ENCODE measurements at regions not wholly inside any gene's neighbourhood (a gene's known extent, or its start where the extent isn't known, plus 50 kb on each side); places are given as distances from the start of the nearest gene placed in this dataset.
"Not testable (repeated sequence)": the region's sequence is repeated elsewhere in the genome, so short reads cannot be mapped to it uniquely, and the experiment has no call there.

DNA sequence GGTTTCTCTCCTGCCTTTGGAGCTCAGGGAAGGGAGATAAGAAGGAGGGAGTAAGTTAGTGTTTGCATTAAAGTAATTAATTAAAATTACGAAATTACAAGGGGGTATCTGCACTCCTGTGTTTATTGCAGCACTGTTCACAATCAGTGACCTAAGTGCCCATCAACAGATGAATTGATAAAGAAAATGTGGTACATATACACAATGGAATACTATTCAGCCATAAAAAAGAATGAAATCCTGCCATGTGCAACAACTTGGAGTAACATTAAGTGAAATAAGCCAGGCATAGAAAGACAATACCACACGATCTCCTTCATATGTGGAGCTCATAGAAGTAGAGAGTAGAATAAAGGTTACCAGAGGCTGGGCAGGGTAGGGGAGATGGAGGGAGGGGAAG lies 202.0 kb downstream of the SHQ1 start:
- H3K36me3 ChIP-seq (ENCODE audit: control insufficient read depth, insufficient read depth, low read length), result no peaks in the 10 kb centered on the region
- H3K4me1 ChIP-seq (ENCODE audit: control insufficient read depth, insufficient read depth, low read length), result no peaks in the 10 kb centered on the region
- no peak overlapping the region for H3K27ac ChIP-seq (ENCODE audit: low read length)
- no peaks in the 10 kb centered on the region for H3K27me3 ChIP-seq (ENCODE audit: control insufficient read depth, insufficient read depth, low read length)
- no peaks in the 10 kb centered on the region for H3K9me3 ChIP-seq (ENCODE audit: control insufficient read depth, low read depth, low read length)
- 93% methylated on average over 2 of the region's 2 CpGs for WGBS (ENCODE audit: insufficient coverage, low lambda C conversion rate)
- DNase-seq, result no peak
- H3K4me3 ChIP-seq (ENCODE audit: low read length), result no peak overlapping the region

DNA sequence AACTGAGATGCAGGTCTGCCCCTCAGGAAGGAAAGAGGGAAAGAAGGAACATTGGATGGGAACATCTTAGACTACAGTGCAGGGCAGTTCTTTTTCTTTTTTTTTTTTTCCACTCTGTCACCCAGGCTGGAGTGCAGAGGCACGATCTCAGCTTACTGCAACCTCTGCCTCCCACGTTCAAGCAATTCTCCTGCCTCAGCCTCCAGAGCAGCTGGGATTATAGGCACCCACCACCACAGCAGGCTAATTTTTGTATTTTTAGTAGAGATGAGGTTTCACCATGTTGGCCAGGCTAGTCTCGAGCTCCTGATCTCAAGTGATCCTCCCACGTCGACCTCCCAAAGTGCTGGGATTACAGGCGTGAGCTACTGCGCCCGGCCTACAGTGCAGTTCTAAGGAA lies 204.6 kb downstream of the SHQ1 start:
- H3K4me1 ChIP-seq (ENCODE audit: control insufficient read depth, insufficient read depth, low read length); H3K36me3 ChIP-seq (ENCODE audit: control insufficient read depth, insufficient read depth, low read length); H3K9me3 ChIP-seq (ENCODE audit: control insufficient read depth, low read depth, low read length); DNase-seq; H3K27ac ChIP-seq (ENCODE audit: low read length); H3K4me3 ChIP-seq (ENCODE audit: low read length); H3K27me3 ChIP-seq (ENCODE audit: control insufficient read depth, insufficient read depth, low read length): not testable (repeated sequence)
- no CpG with 5 or more reads among the region's 8 CpGs for WGBS (ENCODE audit: insufficient coverage, low lambda C conversion rate)

DNA sequence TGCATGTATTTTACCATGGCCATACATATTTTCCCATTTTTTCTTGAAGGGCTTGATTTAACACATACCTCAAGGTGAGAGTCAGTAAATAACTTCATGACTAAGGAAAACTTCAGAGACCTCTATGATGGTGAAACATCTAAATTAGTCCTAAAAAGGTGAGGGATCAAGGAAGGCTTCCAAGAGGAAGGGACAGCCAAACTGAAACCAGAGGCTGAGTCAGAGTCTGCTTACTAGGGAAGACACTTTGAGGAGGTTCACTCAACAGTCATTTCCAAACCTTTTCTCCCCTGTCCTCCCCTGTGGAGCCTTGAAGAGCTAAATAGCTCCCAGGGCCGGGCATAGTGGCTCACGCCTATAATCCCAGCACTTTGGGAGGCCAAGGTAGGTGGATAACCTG lies 206.6 kb downstream of the SHQ1 start:
- Histone ChIP-seq H3K4me3 (ENCODE audit: low read length) (no peak overlapping the region), H3K36me3 (ENCODE audit: control insufficient read depth, insufficient read depth, low read length) (no peaks in the 10 kb centered on the region), H3K27ac (ENCODE audit: low read length) (no peak overlapping the region), H3K4me1 (ENCODE audit: control insufficient read depth, insufficient read depth, low read length) (no peaks in the 10 kb centered on the region), H3K9me3 (ENCODE audit: control insufficient read depth, low read depth, low read length) (no peaks in the 10 kb centered on the region), H3K27me3 (ENCODE audit: control insufficient read depth, insufficient read depth, low read length) (no peaks in the 10 kb centered on the region)
- WGBS (ENCODE audit: insufficient coverage, low lambda C conversion rate), result no CpG with 5 or more reads among the region's 2 CpGs
- no peak for DNase-seq

DNA sequence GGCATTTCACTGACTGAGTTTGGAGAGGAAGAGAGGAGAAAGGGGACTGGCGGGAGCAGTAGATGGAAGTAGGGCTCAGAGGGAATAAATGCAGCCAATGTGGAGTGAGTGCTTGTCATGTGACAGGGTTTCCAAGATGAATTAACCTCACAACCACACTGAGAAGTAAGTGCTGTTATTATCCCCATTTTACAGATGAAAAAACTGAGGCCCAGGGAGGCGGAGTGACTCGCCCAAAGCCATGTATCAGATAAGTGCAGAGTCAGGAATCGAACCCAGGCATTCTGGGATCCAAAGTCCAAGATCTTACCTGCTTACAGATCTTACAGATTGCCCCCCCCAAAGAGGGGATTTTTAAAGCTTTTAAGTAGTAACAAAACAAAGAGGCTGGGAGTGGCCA lies 207.2 kb downstream of the SHQ1 start:
- no peaks in the 10 kb centered on the region for H3K9me3 ChIP-seq (ENCODE audit: control insufficient read depth, low read depth, low read length)
- WGBS (ENCODE audit: insufficient coverage, low lambda C conversion rate), result 100% methylated on average over 1 of the region's 4 CpGs
- DNase-seq, result no peak

DNA sequence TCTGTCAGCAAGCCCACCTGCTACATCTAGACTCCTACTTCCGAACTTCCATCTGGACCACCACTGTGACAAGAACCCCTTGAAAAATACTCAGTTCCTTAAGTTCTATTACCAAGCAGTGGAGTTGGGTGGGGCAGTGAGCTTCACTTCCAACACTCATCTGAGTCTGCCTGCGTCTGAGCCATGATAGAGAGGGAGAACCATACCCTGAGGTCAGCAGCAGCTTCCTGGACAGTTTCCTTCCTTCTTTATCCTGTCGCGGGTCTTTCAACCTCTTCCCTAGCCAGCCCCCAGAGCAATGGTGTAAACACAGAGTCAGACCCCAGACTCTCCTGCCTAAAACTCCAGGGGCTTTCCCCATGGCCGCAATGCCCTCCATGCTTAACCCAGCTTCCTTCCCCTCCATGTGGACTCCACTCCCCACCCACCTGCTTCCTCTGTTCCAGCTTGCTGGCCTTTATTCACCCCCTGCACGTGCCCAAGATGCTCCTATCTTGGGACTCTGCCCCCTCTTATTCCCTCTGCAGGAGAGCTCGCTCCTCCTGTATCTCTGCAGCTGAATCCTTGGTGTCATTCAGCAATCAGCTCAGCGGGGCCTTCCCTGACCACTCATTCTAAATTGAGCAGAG lies 211.2 kb downstream of the SHQ1 start:
- Histone ChIP-seq H3K9me3 (ENCODE audit: control insufficient read depth, low read depth, low read length) (no peaks in the 10 kb centered on the region), H3K27me3 (ENCODE audit: control insufficient read depth, insufficient read depth, low read length) (no peaks in the 10 kb centered on the region), H3K4me1 (ENCODE audit: control insufficient read depth, insufficient read depth, low read length) (no peaks in the 10 kb centered on the region), H3K4me3 (ENCODE audit: low read length) (no peak overlapping the region), H3K27ac (ENCODE audit: low read length) (no peak overlapping the region), H3K36me3 (ENCODE audit: control insufficient read depth, insufficient read depth, low read length) (no peaks in the 10 kb centered on the region)
- 100% methylated on average over 1 of the region's 8 CpGs for WGBS (ENCODE audit: insufficient coverage, low lambda C conversion rate)
- DNase-seq, result peak in 1 of 2 donors; percentile 51

More for the DNA sequence above, 207.2 kb downstream of the SHQ1 start:
- Histone ChIP-seq H3K4me3 (ENCODE audit: low read length) (no peak overlapping the region), H3K27me3 (ENCODE audit: control insufficient read depth, insufficient read depth, low read length) (no peaks in the 10 kb centered on the region), H3K4me1 (ENCODE audit: control insufficient read depth, insufficient read depth, low read length) (no peaks in the 10 kb centered on the region), H3K36me3 (ENCODE audit: control insufficient read depth, insufficient read depth, low read length) (no peaks in the 10 kb centered on the region), H3K27ac (ENCODE audit: low read length) (no peak overlapping the region)

DNA sequence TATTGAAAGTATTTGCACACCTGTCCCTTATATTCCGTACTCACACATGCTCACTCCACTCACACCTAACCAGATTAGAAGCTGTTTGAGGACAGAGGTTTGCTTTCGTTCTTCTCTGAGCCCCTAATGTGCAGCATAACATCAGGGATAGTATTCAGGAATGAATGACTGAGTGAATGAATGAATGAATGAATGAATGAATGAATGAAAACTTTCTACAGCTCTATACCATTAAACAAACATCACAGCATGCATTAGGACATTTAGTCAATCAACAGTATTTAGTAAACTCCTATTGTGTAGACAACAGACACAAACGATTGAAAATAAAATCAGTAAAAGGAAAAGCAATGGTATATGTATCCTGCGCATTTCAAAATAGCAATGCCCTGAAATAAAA lies 212.7 kb downstream of the SHQ1 start:
- Histone ChIP-seq H3K4me1 (ENCODE audit: control insufficient read depth, insufficient read depth, low read length) (no peaks in the 10 kb centered on the region), H3K27me3 (ENCODE audit: control insufficient read depth, insufficient read depth, low read length) (no peaks in the 10 kb centered on the region), H3K9me3 (ENCODE audit: control insufficient read depth, low read depth, low read length) (no peaks in the 10 kb centered on the region), H3K36me3 (ENCODE audit: control insufficient read depth, insufficient read depth, low read length) (no peaks in the 10 kb centered on the region), H3K27ac (ENCODE audit: low read length) (no peak overlapping the region), H3K4me3 (ENCODE audit: low read length) (no peak overlapping the region)
- no CpG with 5 or more reads among the region's 4 CpGs for WGBS (ENCODE audit: insufficient coverage, low lambda C conversion rate)
- no peak for DNase-seq

DNA sequence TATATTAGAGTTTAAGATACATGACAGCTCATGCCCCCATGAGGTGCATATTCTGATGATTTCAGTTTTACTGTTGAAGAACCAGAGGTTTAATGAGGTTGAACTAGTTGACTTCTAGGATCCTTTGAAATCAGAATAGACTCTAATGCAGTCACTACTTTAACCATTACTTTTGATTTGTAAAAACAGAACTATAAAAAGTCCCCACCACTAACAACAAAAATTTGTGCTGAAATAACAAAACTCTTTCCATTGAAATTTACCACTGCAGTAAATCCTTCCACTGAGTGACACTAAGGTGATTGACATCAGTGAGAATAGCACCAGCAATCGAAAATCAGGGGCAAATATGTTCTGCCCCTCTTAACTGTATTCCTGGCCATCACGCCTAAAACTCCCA lies 214.1 kb downstream of the SHQ1 start:
- Histone ChIP-seq H3K27ac (ENCODE audit: low read length) (no peak overlapping the region), H3K4me1 (ENCODE audit: control insufficient read depth, insufficient read depth, low read length) (no peaks in the 10 kb centered on the region), H3K9me3 (ENCODE audit: control insufficient read depth, low read depth, low read length) (no peaks in the 10 kb centered on the region), H3K4me3 (ENCODE audit: low read length) (no peak overlapping the region), H3K36me3 (ENCODE audit: control insufficient read depth, insufficient read depth, low read length) (no peaks in the 10 kb centered on the region), H3K27me3 (ENCODE audit: control insufficient read depth, insufficient read depth, low read length) (no peaks in the 10 kb centered on the region)
- DNase-seq, result no peak
- WGBS (ENCODE audit: insufficient coverage, low lambda C conversion rate), result no CpG with 5 or more reads among the region's 2 CpGs

DNA sequence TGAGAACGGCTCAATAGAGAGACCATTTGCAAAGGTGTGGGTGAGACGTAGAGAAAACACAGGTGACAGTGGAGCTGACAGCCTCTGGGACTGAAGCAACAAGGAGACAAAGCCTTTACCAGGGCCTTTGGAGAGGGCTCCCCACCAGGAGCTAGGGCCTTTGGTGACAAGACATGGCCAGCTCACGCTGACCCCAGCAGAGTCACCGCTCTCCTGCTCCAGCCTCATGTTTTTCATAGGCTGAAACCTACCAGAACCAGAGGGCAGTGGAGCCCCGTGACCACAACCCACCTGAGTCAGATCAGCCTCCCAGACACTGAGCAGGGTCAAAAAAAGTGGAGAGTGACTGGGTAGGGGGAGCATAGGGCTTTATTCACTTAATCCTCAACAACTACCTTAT lies 214.7 kb downstream of the SHQ1 start:
- Histone ChIP-seq H3K36me3 (ENCODE audit: control insufficient read depth, insufficient read depth, low read length) (no peaks in the 10 kb centered on the region), H3K4me3 (ENCODE audit: low read length) (no peak overlapping the region), H3K4me1 (ENCODE audit: control insufficient read depth, insufficient read depth, low read length) (peaks cover 3% of the 10 kb centered on the region), H3K9me3 (ENCODE audit: control insufficient read depth, low read depth, low read length) (no peaks in the 10 kb centered on the region), H3K27me3 (ENCODE audit: control insufficient read depth, insufficient read depth, low read length) (no peaks in the 10 kb centered on the region), H3K27ac (ENCODE audit: low read length) (no peak overlapping the region)
- DNase-seq, result no peak
- WGBS (ENCODE audit: insufficient coverage, low lambda C conversion rate), result no CpG with 5 or more reads among the region's 5 CpGs

DNA sequence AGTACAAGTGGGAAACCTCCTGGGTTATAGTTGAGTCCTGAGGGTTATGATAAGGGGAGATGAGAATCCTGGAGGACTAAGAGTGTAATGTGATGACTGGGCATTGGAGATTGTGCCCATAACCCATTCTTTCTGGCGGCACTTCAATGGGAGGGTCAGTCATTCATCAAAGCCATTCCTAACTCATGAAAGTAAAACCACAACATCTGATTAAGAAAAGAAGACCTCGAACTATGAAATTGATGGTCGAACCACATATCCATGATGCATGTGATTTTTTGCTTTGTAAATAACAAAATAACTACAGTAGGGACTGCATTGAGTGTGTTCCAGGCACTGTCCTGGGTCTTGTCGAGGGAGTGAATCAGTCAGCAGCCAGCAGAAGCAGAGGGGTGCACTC lies 215.1 kb downstream of the SHQ1 start:
- Histone ChIP-seq H3K4me1 (ENCODE audit: control insufficient read depth, insufficient read depth, low read length) (peaks cover 6% of the 10 kb centered on the region), H3K9me3 (ENCODE audit: control insufficient read depth, low read depth, low read length) (no peaks in the 10 kb centered on the region), H3K36me3 (ENCODE audit: control insufficient read depth, insufficient read depth, low read length) (no peaks in the 10 kb centered on the region), H3K27ac (ENCODE audit: low read length) (no peak overlapping the region), H3K4me3 (ENCODE audit: low read length) (no peak overlapping the region), H3K27me3 (ENCODE audit: control insufficient read depth, insufficient read depth, low read length) (no peaks in the 10 kb centered on the region)
- DNase-seq, result no peak
- no CpG with 5 or more reads among the region's 4 CpGs for WGBS (ENCODE audit: insufficient coverage, low lambda C conversion rate)

DNA sequence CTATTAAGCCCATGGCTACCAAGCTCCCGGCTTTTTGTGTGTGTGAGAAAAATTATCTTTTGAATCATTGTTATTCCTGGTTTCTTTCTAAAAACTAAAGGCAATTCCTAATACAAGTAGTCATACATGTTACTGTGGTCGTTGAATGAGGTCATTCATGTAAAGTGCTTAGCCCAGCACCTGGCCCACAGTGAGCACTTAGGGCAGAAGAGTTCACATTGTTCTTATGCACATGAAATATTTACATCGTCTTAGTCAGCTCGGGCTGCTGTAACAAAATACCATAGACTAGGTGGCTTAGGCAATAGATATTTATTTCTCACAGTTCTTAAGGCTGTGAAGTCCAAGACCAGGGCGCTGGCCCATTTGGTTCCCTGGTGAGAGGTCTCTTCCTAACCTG lies 216.1 kb downstream of the SHQ1 start:
- 80% methylated on average over 1 of the region's 5 CpGs for WGBS (ENCODE audit: insufficient coverage, low lambda C conversion rate)
- DNase-seq, result no peak
- Histone ChIP-seq H3K27me3 (ENCODE audit: control insufficient read depth, insufficient read depth, low read length) (no peaks in the 10 kb centered on the region), H3K36me3 (ENCODE audit: control insufficient read depth, insufficient read depth, low read length) (no peaks in the 10 kb centered on the region), H3K4me3 (ENCODE audit: low read length) (no peak overlapping the region), H3K27ac (ENCODE audit: low read length) (no peak overlapping the region), H3K4me1 (ENCODE audit: control insufficient read depth, insufficient read depth, low read length) (peaks cover 9% of the 10 kb centered on the region), H3K9me3 (ENCODE audit: control insufficient read depth, low read depth, low read length) (no peaks in the 10 kb centered on the region)

DNA sequence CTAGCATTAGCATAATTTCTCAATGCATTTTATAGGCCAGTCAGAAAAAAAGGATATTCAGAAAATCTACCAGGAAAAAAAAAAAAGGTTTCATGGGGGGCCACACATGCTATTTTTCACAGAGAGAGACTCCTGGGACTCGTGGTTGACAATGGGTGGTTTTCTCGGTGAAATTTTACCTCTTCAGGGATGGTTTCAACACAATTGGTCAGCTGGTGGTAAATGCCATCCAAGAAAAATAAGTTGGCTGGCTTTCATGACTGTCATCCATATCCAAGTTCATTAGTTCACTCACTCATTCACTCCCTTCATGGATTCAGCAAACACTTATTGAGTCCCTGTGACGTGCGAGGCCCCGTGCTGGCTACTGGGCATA lies 217.3 kb downstream of the SHQ1 start:
- DNase-seq, result no peak
- Histone ChIP-seq H3K27me3 (ENCODE audit: control insufficient read depth, insufficient read depth, low read length) (no peaks in the 10 kb centered on the region), H3K9me3 (ENCODE audit: control insufficient read depth, low read depth, low read length) (no peaks in the 10 kb centered on the region), H3K36me3 (ENCODE audit: control insufficient read depth, insufficient read depth, low read length) (no peaks in the 10 kb centered on the region), H3K4me1 (ENCODE audit: control insufficient read depth, insufficient read depth, low read length) (peaks cover 9% of the 10 kb centered on the region), H3K27ac (ENCODE audit: low read length) (no peak overlapping the region), H3K4me3 (ENCODE audit: low read length) (no peak overlapping the region)
- WGBS (ENCODE audit: insufficient coverage, low lambda C conversion rate), result no CpG with 5 or more reads among the region's 5 CpGs
